ENCODE measurements at regions not wholly inside any gene's neighbourhood (a gene's known extent, or its start where the extent isn't known, plus 50 kb on each side); places are given as distances from the start of the nearest gene placed in this dataset.
"Not testable (repeated sequence)": the region's sequence is repeated elsewhere in the genome, so short reads cannot be mapped to it uniquely, and the experiment has no call there.

DNA sequence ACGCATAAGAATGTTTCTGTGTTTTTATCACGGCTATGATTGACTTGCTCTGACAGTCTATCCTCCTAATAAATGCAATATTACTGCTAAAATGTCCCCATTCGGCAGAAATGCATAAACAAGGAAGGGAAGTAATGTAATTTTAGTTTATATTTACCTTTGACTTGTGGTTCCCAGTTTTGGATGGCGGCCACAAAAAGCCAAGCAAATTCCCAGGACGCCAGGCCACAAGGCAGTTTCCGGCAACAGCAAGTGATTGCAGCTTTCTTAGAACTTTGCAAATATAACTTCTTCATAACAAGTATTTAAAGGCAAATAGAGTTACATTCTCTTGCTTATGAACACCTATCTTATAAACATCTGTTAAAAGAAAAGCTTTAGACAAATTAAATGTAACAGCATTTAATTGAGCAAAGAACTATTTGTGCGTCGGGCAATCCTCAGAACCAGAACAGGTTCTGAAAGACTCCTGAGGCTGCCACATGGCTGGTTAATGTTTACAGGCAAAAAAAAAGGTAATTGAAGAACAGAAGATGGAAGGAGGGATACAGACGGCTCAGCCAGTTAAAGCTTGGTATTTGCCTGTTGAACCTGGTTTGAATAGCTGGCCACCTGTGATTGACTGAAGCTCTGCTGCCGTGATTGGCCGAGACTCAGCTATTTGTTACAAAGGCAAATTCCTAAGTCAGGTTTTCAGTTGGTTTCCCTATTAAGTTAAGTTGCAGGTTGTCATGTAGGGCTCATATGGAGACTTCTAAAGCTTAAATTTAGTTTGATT, 80.8 kb downstream of the C21orf91 start:
- no peak overlapping the region for H3K27ac ChIP-seq
- DNase-seq (ENCODE audit: low read depth, low spot score): no peak

DNA sequence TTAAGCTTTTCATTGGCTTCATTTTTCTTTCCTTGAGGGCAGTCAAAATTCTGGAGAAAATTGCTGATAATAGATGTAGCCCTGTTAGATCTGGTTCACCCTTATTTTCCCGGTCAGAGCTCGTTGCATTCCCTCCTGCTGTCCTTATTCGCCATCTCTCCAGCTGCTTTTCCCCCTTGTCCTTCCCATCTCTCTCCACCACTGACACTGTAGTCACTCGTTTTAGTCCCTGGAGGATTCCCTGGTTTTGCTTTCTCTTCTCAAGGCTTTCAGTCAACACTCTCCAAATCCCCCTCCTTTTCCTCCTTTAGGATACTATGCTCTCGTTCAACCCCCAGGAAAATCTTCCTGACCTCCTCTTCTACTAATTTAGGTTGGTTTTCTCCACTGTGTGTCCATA, 83.1 kb downstream of the C21orf91 start:
- no peak overlapping the region for H3K27ac ChIP-seq
- no peak for DNase-seq (ENCODE audit: low read depth, low spot score)

DNA sequence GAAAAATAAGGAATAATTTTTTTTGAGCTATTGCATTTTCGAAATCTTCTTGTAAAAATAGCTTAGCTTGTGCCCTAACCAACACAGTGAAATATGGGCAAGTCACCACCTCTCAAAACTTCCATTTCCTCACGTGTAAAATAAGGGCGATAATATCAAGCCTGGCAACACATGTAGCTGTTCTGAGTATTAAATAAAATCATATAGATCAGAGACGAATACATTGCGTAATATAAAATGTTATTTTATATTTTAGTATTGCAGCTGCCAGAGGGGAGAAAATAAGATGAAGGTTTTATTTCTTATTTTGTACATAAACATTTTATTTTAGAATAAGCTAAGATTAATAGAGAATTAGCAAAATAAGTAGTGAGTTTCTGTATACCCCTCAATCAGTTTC, 85.9 kb downstream of the C21orf91 start:
- DNase-seq (ENCODE audit: low read depth, low spot score): no peak
- no peak overlapping the region for H3K27ac ChIP-seq

DNA sequence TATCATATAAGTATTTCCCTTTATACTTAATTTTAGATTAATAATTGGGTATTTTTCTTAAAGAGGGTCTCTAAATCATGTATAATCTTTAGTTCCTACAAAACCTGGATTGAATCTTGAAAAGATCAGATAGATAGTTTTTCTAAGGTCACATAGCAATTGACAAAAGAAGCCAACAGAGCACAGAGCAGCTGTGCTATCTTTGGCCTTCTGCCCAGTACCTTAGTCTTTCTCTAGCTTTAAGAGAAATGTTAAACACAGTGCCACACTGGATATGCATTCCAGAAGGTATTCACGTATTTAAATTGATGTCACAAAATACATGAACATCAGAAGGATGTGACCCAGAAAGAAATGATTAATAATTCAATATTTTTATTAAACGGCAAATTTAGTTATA, 86.8 kb downstream of the C21orf91 start:
- no peak for DNase-seq (ENCODE audit: low read depth, low spot score)
- H3K27ac ChIP-seq: no peak overlapping the region

DNA sequence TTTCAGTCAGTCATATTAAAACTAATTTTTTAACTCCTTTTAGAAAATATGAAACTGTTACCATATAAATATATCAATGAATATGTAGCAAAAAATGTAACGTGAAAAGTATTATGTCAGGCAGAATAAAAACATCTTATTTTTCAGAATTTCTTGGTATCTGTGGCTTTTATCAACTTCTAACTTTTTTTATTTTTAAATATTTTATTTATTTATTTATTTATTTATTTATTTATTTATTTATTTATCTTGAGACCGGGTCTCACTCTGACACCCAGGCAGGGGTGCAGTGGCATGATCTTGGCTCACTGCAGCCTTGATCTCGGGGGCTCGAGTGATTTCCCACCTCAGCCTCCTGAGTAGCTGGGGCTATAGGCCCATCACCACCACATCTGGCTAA, 87.6 kb downstream of the C21orf91 start:
- H3K27ac ChIP-seq: no peak overlapping the region
- no peak for DNase-seq (ENCODE audit: low read depth, low spot score)

DNA sequence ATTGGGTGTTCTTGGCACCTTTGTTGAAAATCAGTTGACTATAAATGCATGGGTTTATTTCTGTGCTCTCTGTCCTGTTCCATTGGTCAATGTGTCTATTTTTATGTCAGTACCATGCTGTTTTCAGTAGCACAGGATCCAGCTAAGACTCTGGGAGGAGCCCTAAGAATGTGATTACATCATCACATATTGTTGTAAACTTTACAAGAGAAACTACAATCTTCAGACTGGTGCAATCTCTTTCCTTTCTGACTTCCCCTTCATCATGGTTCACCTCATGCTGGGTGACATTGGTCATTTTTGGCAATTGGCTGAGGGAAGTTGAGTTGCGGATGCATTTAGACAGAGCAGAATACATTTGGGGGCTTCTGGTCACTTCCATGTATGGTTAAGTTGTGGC, 88.4 kb downstream of the C21orf91 start:
- no peak for DNase-seq (ENCODE audit: low read depth, low spot score)
- H3K27ac ChIP-seq: peak overlapping the region; percentile 14

DNA sequence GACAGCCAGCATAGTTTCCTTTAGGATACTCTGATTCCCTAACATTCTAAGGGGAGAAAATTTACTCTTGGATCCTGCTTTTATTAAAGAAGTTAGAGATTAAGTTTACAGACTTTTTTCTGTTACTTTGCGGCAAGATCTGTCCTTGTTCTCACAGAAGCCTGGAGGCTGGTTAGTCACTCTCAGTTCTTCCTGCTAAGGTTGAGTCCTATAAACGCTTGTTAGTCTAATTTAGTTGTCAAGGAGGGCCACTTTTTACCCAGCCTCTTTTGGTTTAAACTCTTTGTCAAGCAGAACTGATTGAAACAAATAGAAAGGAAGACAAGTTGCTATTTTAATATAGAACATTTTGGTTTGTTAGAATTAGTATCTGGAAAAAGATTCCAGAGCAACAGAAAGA, 89.7 kb downstream of the C21orf91 start:
- DNase-seq (ENCODE audit: low read depth, low spot score): no peak
- no peak overlapping the region for H3K27ac ChIP-seq

DNA sequence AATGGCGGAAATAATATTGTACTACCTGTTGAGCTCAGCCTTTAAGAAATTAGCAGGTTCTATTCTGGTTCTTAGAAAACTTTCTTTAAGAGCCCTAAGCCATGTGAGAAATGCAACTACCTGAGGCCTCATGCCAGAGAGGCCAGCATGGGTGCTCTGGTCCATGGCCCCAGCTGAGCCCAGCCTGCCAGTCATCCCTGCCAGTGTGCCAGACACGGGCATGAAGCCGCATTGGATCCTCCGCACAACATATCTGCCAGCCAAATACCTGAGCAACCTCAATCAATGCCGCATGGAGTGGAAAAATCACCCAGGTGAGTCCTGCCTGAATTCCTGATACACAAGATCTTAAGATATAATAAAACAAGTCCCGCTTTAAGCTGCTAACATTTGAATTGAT, 91.8 kb downstream of the C21orf91 start:
- no peak for DNase-seq (ENCODE audit: low read depth, low spot score)

DNA sequence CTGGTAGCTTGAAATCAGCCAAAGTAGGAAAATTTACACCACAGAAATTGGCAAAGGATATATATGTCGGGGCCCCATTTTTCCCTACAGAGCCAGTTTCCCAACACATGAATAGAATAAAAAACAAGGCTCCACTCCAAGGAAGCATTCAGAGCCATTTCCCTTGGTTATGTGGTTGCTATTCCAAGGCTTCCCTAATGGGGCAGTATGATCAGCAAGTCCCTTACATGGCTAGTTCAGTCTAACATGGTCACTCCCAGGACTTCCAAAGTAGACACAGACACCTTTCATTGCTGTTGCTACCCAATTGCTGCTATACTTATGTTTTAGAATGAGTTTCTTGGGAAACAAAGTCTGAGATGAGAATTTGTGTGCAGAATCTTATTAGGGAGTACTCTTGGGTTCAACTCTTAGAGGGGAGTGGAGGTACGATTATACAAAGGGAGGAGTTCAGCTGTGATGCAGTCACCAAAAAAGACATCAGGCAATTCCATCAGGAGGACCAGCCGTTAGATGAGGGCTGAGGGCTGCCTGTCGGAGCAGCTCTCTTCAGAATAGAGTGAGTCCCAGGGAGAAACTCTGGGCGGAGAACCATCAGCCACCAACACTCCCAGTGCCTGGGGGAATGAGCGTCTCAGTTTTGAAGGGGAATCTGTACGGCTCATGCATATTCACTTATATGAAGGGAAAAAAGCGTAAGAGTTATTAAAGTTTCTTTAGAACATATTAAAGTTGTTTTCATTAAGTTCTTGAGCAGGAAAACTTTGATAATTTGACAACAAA, 92.9 kb downstream of the C21orf91 start:
- DNase-seq (ENCODE audit: low read depth, low spot score): no peak

More for the DNA sequence above, 91.8 kb downstream of the C21orf91 start:
- H3K27ac ChIP-seq: no peak overlapping the region

DNA sequence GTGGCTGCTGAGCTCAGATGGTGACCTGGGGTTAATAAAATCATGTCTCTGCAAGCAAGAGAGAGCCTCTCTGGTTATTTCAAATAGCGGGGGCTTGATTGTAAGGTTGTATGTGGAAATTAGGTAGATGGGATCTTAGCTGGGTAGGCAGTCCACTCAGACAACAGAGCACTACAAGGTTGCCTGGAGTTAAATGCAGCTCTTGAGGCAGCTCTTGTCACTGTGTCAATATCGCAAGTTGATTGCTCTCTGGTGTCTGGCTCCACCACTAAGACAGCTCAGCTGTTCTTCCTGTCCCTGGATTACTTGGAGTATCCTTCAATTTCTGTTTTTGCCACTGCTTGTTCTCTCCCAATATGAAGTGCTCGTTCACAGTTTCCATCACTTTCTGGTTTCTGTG, 93.8 kb downstream of the C21orf91 start:
- DNase-seq (ENCODE audit: low read depth, low spot score): no peak
- H3K27ac ChIP-seq: no peak overlapping the region

More for the DNA sequence above, 92.9 kb downstream of the C21orf91 start:
- H3K27ac ChIP-seq: no peak overlapping the region

DNA sequence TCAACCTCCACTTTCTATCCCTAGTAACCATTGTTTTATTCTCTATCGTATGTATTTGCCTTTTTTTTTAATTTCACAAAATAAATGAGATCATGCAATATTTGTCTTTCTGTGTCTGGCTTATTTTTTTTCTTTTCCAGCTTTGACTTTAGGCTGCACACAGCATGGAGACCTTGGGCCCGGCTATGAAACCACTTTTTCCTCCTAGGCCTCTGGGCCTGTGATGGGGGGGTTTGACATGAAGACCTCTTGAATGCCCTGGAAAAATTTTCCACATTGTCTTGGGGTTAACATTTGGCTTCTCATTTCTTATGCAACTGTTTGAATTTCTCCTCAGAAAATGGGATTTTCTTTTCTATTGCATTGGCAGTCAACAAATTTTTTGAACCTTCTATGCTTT, 100.2 kb upstream of the BTG3 start:
- no peak overlapping the region for H3K27ac ChIP-seq
- DNase-seq (ENCODE audit: low read depth, low spot score): no peak

DNA sequence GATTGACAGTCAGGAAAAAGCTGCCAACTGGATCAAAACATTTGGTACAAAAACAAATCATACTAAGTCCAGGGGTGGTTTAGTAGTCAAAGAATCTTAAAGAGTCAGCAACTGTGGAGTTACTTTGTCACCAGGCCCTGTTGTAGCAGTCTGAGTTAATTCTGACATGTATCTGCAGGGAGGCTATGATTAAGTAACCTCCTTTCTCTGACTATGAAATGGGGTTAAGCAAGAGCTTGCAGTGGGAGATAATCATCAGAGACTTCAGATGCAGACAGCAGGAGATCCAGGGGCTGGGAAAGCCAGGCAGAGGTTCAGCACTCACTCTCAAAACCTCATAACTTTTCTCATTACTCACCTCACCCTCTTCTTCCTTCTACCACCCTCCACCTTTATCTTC, 99.2 kb upstream of the BTG3 start:
- peak; percentile 74 for DNase-seq (ENCODE audit: low read depth, low spot score)
- peak overlapping the region; percentile 53 for H3K27ac ChIP-seq

DNA sequence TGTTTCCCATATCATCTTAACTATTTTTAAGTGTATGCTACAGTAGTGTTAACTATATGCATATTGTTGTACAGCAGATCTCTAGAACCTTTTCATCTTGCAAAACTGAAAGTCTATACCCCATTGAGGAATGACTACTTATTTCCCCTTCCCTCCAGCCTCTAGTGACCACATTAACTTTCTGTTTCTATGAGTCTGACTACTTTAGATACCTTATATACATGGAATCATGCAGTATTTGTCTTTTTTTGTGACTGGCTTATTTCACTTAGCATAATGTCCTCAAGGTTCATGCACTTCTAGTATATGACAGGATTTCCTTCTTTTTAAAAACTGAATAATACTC, 96.5 kb upstream of the BTG3 start:
- peak overlapping the region; percentile 90 for H3K27ac ChIP-seq
- no peak for DNase-seq (ENCODE audit: low read depth, low spot score)

DNA sequence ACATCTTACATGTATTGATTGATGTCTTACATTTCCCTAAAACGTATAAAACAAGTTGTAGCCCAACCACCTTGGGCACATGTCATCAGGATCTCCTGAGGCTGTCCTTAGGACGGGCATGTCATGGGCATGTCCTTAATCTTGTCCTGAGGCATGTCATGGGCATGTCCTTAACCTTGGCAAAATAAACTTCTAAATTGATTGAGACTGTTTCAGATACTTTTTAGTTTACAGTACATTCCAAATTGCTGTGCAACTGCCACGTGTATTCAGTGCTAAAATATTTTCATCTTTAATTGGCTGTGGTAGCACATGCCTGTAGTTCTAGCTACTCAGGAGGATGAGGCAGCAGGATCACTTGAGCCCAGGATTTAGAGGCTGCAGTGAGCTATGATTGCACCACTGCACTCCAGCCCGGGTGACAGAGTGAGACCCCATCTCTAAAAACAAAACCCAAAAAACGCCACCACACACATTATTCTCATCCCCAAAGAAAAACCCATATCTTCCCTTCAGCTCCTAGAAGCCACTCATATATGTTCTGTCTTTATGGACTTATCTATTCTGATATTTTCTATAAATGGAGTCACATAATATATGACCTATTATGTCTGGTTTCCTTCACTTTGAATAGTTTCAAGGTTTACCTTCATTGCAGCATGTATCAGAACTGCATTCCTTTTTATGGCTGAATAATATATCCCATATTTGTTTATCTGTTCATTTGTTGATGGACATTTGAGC, 96.0 kb upstream of the BTG3 start:
- peak overlapping the region; percentile 90 for H3K27ac ChIP-seq
- peak; percentile 55 for DNase-seq (ENCODE audit: low read depth, low spot score)

DNA sequence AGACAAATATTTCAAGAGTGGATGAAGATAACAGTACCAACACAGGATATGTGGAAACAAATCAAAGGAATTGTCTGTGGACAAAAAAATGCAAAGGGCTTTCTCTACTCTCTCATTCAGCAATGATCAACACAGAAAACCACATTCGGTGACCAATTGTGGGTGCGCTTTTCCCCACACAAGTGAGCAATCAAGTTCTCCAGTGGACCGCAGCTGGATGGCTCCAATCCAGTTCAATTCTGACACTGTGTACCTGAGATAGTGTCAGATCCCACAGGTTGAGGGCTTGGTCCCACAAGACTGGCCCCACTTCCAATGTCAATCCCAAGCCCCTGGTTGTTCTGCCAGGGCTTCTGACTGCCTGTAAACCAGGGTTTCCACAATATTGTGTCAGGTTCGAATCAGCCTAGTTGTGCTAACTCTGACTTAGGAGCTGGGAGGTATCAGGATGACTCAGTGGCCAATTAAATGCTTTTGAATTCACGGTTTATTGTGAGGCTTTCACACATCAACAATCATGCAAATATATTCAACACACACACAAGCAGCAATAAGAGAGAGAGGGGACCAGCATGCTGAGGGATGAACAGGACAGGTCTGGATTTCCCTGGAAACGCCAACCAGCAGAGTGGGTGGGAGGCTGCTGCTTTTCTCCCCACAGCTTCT, 87.0 kb upstream of the BTG3 start:
- DNase-seq (ENCODE audit: low read depth, low spot score): no peak
- H3K27ac ChIP-seq: no peak overlapping the region

DNA sequence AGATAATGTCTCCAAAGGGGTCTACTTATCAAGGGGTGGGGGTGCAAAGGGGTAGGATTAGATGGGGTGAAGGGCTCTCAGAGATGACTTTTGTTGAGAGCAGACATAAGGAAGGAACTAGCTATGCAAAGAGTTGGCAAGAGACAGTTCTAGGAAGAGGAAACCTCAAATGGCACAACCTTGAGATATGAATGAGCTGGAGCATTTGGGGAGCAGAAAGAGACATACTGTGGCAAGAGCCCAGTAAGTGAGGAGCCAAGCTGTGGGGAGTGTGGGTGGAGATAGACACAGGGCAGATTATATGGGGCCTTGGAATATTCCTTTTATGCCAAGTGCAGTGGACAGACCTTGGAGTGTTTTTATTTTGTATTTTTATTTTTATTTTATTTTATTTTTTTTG, 84.8 kb upstream of the BTG3 start:
- no peak overlapping the region for H3K27ac ChIP-seq
- no peak for DNase-seq (ENCODE audit: low read depth, low spot score)

DNA sequence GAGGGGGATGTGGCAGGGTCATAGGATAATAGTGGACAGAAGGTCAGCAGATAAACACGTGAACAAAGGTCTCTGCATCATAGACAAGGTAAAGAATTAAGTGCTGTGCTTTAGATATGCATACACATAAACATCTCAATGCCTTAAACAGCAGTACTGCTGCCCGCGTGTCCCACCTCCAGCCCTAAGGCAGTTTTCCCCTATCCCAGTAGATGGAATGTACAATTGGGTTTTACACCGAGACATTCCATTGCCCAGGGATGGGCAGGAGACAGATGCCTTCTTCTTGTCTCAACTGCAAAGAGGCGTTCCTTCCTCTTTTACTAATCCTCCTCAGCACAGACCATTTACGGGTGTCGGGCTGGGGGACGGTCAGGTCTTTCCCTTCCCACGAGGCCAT, 81.7 kb upstream of the BTG3 start:
- DNase-seq (ENCODE audit: low read depth, low spot score); H3K27ac ChIP-seq: not testable (repeated sequence)

DNA sequence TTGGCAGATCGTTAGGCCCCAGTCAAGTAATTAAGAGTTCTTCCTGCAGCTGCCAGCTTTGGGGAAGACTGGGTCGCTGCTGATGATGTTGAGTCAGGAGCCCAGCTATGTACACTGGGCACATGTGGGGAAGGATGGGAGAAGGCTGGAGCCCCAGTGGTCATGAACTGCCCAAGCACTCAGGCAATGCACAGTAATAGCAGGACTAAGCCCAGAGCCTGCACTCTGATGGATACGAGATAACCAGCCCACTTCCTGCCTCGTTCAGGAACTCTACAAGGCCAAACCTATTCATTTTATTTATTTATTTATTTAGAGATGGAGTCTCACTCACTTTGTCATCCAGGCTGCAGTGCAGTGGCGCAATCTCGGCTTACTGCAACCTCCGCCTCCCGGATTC, 81.1 kb upstream of the BTG3 start:
- no peak overlapping the region for H3K27ac ChIP-seq
- DNase-seq (ENCODE audit: low read depth, low spot score): no peak

DNA sequence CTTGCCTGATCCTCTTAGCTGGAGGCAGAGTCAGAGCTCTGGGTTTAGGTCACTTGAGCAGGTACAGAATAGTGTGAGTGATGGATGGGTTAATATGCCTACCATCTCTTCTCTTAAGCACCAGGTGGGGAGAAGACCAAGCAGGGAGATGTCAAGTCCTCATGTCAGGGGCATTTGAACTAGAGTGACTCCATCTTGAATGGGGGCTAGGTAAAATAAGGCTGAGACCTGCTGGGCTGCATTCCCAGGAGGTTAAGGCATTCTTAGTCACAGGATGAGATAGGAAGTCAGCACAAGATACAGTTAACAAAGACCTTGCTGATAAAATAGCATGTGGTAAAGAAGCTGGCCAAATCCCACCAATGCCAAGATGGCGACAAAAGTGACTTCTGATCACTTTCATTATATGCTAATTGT, 77.4 kb upstream of the BTG3 start:
- no peak for DNase-seq (ENCODE audit: low read depth, low spot score)
- H3K27ac ChIP-seq: peak overlapping the region; percentile 98

All from epithelial cell of prostate (primary cell).